ENCODE measurements at regions not wholly inside any gene's neighbourhood (a gene's known extent, or its start where the extent isn't known, plus 50 kb on each side); places are given as distances from the start of the nearest gene placed in this dataset.

GRCh38 chr3:72368331-72368975, 479.8 kb downstream of the SHQ1 start:
- no peak for DNase-seq

- peak in 2 of 4 experiments; percentile 37 to 47 for DNase-seq
Measured at GRCh38 chr3:72361990-72362389, 486.3 kb downstream of the SHQ1 start.

DNA sequence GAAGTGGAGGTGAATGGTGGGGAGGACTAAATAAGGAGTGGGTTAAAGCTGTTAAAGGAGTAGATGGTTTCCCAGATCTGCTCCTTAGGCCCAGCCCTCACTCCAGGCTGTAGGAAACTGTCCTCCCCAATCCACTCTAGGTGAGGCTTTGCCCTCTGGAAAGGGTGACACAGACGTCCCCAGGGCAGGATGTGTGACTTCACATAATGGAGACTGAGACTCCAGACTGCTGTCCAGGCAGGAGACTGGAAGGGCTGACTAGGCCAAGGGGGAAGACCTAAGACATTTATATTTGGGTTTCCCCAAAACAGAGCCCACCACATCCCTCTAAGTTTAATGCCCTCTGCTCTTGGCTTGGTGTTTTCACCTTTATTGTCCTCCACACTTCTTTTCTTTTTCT, 488.5 kb downstream of the SHQ1 start:
- DNase-seq, result no peak

DNA sequence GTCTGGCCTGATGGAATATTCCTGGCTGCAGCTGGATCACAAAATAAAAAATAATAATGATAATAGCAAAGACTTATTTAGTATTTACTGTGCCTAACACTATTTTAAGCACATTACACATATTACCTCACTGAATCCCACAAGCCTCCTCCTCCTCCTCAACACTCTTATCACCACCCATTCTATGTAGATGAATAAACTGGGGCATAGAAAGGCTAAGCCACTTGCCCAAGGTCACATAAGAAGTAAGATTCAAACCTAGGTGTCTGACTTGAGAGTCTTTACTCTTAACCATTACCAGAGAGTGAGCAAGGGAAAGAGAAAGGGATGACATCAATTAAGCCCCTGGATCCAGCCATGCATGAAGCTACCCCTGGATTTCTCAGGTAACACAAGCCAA, 493.1 kb downstream of the SHQ1 start:
- DNase-seq, result no peak

- no peak for DNase-seq
Measured at GRCh38 chr3:72354486-72354885, 493.8 kb downstream of the SHQ1 start.

DNA sequence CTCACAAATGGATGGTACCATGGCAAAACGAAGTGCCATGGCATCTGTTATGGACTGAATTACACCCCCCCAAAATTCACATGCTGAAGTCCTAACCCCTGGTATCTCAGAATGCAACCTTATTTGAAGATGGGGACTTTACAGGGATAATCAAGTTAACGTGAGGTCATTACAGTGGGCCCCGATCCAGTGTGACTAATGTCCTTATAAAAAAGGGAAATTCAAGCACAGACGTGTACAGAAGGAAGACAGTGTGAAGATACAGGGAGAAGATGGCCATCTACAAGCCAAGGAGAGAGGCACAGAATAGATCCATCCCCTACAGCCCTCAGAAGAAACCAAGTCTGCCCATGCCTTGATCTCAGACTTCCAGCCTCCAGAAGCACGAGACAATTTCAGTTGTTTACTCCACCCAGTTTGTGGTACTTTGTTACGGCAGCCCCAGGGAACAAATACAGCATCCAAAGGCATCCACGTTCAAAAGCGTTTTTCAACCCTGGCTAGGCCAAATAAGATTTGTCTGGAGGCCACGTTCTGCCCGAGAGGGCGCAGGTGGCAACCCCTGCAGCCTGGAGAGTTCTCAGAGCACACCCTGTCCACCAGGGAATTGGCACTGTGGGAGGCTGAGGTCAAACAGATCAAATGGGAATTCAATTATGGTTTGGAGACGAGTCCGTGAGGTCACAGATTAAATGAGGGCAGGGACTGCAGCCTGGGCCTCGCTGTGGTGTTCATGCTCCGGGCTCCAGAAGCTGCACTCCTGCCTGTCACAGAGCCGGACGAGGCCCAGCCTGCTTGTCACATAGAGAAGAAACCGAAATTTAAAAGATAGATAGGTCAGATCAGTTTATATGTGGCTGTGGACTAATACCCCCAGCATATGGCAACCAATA, 494.8 kb downstream of the SHQ1 start:
- DNase-seq, result peak; percentile 23 to 52 (median 39)

DNA sequence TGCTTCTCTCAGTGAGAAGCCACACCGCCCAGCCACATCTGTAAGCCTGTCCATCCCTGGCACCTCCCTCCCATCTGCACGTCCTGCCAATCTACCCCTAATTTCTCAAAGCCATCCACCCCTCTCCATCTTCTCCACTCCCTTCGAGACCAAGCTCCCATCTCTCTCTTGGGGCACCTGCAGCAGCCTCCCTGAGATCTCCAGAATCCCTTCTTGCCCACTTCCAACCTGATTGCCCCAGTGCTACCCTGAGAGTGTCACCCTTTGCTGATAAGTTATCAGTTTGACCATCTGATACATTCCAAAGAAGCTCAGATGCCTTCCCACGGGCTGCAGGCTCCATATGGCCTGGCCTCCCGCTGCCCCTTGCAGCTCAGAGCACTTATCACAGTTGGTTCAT, 496.1 kb downstream of the SHQ1 start:
- no peak for DNase-seq

DNA sequence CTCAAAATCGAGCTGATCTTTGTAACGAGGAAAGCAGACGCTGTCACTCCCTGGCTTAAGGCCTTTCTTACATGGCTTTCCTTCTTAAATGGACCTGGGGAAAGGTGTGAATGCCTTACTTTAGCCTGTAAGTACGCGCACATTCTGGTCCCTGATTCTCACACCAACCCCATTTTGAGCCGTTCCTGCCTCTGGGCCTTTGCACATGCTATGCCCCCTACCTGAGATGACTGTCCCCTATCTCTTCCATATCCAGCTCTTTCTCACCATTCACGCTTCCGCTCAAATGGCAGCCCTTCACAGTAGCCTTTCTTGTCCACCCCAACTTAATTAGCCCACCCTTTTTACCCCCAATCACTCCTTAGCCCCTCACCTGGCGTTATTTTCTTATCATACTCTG, 496.7 kb downstream of the SHQ1 start:
- no peak for DNase-seq

DNA sequence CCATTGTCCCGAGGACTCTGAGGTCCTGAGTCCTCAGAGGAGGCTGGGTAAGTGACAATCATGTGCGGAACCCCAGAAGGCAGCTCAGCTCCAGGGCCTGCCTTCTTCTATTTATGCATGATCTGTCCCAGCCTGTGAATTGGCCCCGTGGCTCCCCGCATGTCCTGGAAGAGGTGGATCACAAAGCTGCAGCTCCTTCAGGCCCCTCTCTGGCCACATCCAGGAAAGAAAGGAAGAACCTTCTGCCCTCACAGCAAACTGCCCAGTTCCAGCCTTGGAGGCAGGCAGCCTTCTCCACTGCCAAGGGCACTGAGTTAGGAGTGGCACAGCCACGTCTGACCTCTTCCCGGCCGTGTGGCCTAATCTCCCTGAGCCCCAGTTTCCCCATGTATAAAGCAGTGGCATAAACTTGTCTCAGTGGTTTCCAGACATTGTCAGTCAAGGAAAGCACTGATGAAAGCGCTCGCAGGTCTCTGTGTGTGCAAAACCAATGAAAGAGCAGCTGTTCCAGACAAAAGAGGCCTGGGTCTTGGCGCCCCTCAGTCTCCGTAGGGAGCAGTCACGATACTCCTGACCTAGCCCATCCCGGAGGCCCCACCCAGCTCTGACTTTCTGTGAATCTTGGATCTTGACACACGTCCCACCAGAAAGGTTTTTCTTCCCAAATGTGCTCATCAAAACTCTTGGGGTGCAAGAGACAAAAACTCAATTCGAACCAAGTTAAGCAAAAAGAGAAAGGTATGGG, 497.3 kb downstream of the SHQ1 start:
- DNase-seq, result no peak

GRCh38 chr3:72348357-72348756, 499.9 kb downstream of the SHQ1 start:
- no peak for DNase-seq

DNA sequence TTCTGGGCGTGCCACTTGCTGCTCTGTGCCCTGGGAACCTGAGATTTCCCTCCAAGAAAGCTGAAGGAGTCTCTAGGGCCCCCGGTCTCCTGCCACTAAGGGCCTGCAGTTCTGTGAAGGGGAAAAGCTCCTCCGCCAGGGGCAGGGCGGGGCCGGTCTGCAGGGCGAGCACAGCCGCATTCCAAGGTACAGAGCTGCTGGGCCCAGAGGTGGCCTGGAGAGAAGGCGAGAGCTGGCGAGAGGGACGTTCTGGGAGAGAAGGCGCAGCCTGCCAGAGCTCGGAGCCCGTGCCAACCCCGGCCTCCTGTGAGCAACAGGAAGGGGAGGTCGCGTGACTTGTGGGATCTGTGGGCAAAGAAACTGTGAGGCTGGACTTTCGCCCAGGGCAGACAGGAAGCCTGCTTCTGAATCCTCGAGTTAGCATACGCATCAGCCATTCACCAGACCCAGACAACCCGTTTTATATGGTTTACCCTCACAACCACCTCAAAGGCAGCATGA, 500.4 kb downstream of the SHQ1 start:
- DNase-seq, result peak; percentile 87 to 94 (median 90)

GRCh38 chr3:72346526-72346926, 501.7 kb downstream of the SHQ1 start:
- DNase-seq, result peak; percentile 66 to 78 (median 68)

DNA sequence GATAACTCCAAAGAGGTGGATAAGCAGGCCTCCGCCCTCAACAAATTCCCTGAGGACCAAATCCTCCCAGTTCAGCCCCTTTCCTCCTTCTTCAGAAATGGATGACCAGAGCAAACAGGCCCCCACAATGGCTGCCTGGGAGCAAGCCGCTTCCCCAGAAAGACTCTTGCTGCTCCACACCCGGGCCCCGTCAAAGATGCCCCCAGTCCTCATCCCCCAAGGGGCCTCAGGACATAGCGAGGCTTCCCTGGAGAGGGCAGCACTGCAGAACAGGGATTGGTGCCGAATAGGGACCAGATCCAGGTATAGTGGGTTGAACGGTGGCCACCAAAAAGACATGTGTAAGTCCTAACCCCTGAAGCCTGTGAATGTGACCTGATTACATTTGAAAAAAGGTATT, 502.3 kb downstream of the SHQ1 start:
- no peak for DNase-seq

DNA sequence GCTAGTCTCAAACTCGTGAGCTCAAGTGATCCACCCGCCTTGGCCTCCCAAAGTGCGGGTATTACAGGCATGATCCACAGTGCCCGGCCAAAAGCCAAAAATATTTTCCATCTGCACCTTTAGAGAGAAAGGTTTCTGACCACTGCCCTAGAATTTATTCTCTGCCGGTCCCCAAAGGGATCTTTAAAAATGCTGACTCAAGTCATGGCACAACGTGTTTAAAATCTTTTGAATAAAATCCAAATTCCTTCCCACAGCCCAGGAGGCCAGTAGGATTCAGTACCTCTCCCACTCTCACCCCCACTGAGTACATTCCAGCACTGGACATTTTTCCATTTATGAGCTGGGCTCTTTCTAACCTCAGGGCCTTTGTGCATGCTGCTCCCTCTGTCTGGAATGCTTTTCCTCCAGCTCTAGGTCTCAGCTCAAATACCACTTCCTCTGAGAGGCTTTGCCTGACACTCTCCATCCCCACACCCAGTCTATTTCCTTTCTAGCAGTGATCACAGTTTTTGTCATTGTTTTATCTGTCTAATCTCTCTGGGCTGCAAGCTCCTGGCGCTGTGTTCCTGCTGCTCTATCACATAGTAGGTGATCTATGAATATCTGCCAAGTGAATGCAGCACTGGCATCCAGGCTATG, 502.9 kb downstream of the SHQ1 start:
- DNase-seq, result peak in 1 of 4 experiments; percentile 28

GRCh38 chr3:72344647-72345046, 503.6 kb downstream of the SHQ1 start:
- DNase-seq, result peak in 3 of 4 experiments; percentile 17 to 45 (median 23)

DNA sequence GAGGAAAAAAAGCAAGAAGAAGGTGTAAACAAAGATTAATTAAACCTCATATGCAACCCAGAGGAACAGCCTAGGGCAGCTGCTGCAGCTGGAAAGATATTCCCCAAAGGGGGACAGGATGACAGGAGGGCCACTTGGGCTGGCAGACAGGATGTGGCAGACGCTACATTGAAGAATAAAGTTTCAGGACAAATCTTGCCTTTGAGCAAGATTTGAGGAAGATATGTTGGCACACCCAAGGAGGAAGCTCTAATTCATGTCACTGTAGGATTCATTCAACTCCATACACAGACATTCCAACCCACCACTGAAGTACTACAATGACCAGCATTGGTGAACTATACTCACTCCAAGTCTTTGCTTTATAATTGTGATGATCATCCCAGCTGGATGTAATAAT, 504.0 kb downstream of the SHQ1 start:
- peak; percentile 37 to 73 (median 54) for DNase-seq

DNA sequence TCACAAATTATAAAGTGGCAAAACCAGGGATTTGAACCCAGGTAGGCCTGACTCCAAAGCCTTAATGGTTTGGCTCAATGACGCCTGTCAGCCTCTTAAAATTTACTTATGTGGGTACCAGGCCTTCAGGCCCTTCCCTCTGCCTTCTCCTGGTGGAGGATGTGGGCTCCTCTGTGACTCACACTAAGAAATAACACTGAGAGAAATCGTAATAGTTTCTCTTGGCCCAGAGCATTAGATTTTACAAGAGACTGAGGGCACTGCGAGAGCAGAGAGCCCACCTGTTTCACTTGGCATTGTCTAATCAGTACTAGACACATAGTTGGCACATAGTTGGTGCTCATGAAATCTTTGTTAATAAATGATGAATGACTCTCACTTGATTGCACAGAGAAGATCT, 505.2 kb downstream of the SHQ1 start:
- peak in 1 of 4 experiments; percentile 22 for DNase-seq

GRCh38 chr3:72342450-72342849, 505.8 kb downstream of the SHQ1 start:
- no peak for DNase-seq

DNA sequence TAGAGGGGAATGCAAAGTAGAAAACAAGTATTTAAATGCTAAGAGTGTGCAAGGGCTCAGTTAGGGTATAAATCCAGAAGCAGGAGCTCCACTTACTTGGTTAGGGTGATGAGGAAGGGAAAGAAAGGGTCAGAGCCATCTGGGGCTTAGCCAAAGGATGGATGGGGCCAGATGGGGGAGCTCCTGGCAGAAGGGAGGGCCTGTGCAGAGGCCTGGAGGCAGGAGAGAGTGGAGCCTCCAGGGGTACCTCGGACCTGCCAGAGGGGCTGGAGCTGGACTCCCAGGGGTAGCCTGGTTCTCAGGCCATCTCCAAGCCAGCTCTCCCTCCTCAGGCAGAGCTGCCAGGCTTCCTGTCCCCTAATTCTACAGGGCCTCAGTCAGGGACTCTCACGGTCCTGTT, 506.3 kb downstream of the SHQ1 start:
- DNase-seq, result no peak

GRCh38 chr3:72341380-72341770, 506.9 kb downstream of the SHQ1 start:
- DNase-seq, result no peak

- no peak for DNase-seq
Measured at GRCh38 chr3:72340476-72341379, 507.5 kb downstream of the SHQ1 start.

DNA sequence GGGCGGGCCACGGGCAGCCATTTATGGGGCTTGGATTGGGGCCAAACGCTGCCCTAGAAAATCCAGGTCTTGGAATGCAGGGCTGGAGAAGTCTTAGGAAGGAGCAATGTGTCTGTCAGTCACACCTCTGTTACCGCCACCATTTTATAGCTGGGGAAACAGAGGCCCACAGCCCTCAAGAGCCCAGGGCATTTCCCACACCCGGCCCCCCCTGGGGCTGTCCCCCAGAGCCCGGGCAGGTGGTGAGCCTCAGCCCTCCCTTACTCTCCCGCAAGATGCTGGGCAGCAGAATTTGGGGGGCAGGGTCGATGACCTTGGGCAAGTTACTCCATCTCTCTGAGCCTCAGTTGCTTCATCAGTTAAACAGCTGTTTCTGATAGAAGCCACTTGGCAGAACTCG, 508.2 kb downstream of the SHQ1 start:
- DNase-seq, result no peak
